Type B pancreatic cell (in vitro differentiated cells): ENCODE measurements at regions not wholly inside any gene's neighbourhood (a gene's known extent, or its start where the extent isn't known, plus 50 kb on each side); places are given as distances from the start of the nearest gene placed in this dataset.

Source experiments
- DNase-seq: peaks from one replicate; pipeline ENCODE4 v3.0.0; 2021; ENCODE audit warnings: mixed read lengths; ENCODE audit not compliant: unreplicated experiment; ENCODE audit errors: extremely low spot score
- H3K27ac Mint-ChIP-seq: 2 replicates; pipeline ENCODE4 v1.8.0; 2021; ENCODE audit warnings: mild to moderate bottlenecking, mixed read lengths
- H3K27me3 Mint-ChIP-seq: 2 replicates; pipeline ENCODE4 v1.8.0; 2021; ENCODE audit warnings: mixed read lengths
- H3K36me3 Mint-ChIP-seq: 2 replicates; pipeline ENCODE4 v1.8.0; 2021; ENCODE audit warnings: mixed read lengths
- H3K4me1 Mint-ChIP-seq: one replicate; pipeline ENCODE4 v1.8.0; 2021; ENCODE audit warnings: mixed read lengths; ENCODE audit not compliant: unreplicated experiment
- H3K4me3 Mint-ChIP-seq: 2 replicates; pipeline ENCODE4 v1.8.0; 2021; ENCODE audit warnings: mild to moderate bottlenecking, mixed read lengths
- H3K9me3 Mint-ChIP-seq: 2 replicates; pipeline ENCODE4 v1.8.0; 2021; ENCODE audit warnings: mixed read lengths
- CTCF ChIP-seq: fragments of 200-600 bp; sonication (generic); conservative IDR thresholded peaks from 2 replicates; pipeline ENCODE4 v1.5.0; 2021; ENCODE audit warnings: antibody characterized with exemption, mild to moderate bottlenecking

DNA sequence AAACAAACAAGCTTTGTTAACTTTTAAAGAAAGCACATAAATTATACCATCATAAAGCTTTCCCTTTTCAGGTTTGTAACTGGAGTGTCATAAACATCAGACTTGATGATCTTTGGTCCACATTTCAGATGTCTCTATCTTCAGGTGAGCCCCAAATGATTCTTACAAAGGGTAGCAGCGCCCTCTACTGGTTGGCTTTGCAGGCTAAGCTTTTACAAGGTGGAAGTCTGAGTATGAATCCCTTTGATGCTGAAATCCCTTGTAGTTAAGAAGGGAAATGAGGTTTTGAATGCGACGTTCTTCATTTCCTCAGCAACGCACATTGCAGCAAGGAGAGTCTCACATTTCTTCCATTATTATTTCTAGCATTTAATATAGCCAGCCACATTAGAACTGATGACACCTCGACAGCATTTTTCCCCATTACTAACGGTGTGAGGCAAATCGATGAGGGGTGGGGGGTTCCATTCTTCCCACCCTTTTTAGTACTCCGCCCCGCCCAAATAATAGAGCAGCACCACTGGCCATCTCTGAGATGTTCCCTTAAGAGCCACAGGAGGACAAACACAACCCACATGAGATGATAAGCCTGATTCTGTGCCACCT, 126.3 kb upstream of the NT5E start:
- Mint-ChIP-seq H3K36me3 (no peaks in the 10 kb centered on the region), H3K27me3 (peaks cover 28% of the 10 kb centered on the region), H3K4me1 (no peaks in the 10 kb centered on the region), H3K27ac (peak overlapping the region; percentile 21), H3K9me3 (no peaks in the 10 kb centered on the region), H3K4me3 (no peak overlapping the region)
- peak; percentile 79 for DNase-seq
- TF ChIP-seq CTCF = peak; percentile 96

GRCh38 chr6:85322446-85323105, 127.3 kb upstream of the NT5E start:
- Mint-ChIP-seq H3K9me3 (no peaks in the 10 kb centered on the region), H3K27me3 (peaks cover 28% of the 10 kb centered on the region), H3K27ac (no peak overlapping the region), H3K4me1 (no peaks in the 10 kb centered on the region), H3K4me3 (no peak overlapping the region), H3K36me3 (no peaks in the 10 kb centered on the region)
- TF ChIP-seq CTCF = no peak
- no peak for DNase-seq

DNA sequence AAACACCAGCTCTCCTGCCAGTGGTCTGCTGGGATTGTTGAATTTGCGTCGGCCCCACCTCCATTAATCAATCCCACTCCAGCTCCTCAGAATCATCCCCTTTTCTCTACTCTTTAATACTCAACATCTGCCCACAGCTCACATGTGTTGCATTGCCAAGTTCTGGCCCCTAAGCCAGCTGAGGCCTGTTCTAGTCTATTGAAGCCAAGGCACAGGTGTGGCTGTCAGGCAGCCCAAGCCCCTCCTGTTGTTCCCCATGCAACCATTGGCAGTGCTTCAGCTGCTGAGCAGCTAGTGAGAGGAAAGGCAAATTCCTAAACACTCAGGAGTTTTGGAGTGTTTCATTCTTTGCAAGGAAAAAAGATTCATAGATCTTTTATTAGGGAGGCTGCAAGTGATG, 128.0 kb upstream of the NT5E start:
- H3K27me3 Mint-ChIP-seq = peaks cover 28% of the 10 kb centered on the region
- TF ChIP-seq CTCF = no peak
- H3K9me3 Mint-ChIP-seq = no peaks in the 10 kb centered on the region
- no peak for DNase-seq
- H3K4me1 Mint-ChIP-seq = no peaks in the 10 kb centered on the region
- no peak overlapping the region for H3K27ac Mint-ChIP-seq
- no peak overlapping the region for H3K4me3 Mint-ChIP-seq
- H3K36me3 Mint-ChIP-seq = no peaks in the 10 kb centered on the region

DNA sequence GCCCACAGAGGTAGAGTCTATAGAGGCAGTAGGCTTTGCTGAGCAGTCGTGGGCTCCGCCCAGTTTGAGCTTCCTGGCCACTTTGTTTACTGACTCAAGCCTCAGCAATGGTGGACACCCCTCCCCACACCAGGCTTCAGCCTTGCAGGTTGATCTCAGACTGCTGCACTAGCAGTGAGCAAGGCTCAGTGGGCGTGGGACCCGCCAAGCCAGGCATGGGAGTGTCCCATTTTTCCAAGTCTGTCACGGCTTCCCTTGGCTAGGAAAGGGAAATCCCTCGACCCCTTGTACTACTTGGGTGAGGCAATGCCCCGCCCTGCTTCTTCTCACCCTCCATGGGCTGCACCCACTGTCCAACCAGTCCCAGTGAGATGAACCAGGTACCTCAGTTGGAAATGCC, 135.3 kb upstream of the NT5E start:
- no peak for DNase-seq
- Mint-ChIP-seq H3K36me3 (no peaks in the 10 kb centered on the region), H3K4me3 (no peak overlapping the region), H3K27ac (no peak overlapping the region), H3K4me1 (no peaks in the 10 kb centered on the region), H3K27me3 (no peaks in the 10 kb centered on the region), H3K9me3 (no peaks in the 10 kb centered on the region)
- no peak for TF ChIP-seq CTCF

- no peak for TF ChIP-seq CTCF
- Mint-ChIP-seq H3K27ac (no peak overlapping the region), H3K36me3 (no peaks in the 10 kb centered on the region), H3K4me3 (no peak overlapping the region), H3K4me1 (no peaks in the 10 kb centered on the region), H3K27me3 (peaks cover 3% of the 10 kb centered on the region), H3K9me3 (no peaks in the 10 kb centered on the region)
- DNase-seq = no peak
Measured at GRCh38 chr6:85300581-85300980, 149.3 kb upstream of the NT5E start.
